Neuronal stem cell (in vitro differentiated cells): ENCODE measurements at regions not wholly inside any gene's neighbourhood (a gene's known extent, or its start where the extent isn't known, plus 50 kb on each side); places are given as distances from the start of the nearest gene placed in this dataset.

Experiments used
- DNase-seq: peaks from one replicate; pipeline ENCODE4 v3.0.0-alpha.2; 2013; ENCODE audit warnings: low spot score
- H2AFZ ChIP-seq: one replicate; pipeline ENCODE4 v1.6.1; 2013; ENCODE audit warnings: mild to moderate bottlenecking, low read length, inconsistent platforms
- H2AK5ac ChIP-seq: 2 replicates; pipeline ENCODE4 v1.6.1; 2013; ENCODE audit warnings: low read depth, mild to moderate bottlenecking, inconsistent platforms, low read length, moderate library complexity, mixed read lengths
- H2BK120ac ChIP-seq: 2 replicates; pipeline ENCODE4 v1.6.1; 2013; ENCODE audit warnings: low read depth, mild to moderate bottlenecking, inconsistent platforms, low read length, moderate library complexity, mixed read lengths
- H2BK12ac ChIP-seq: one replicate; pipeline ENCODE4 v1.6.1; 2013; ENCODE audit warnings: low read length, inconsistent platforms
- H2BK15ac ChIP-seq: 2 replicates; pipeline ENCODE4 v1.6.1; 2013; ENCODE audit warnings: mild to moderate bottlenecking, low read length, inconsistent platforms, mixed read lengths
- H2BK5ac ChIP-seq: one replicate; pipeline ENCODE4 v1.6.1; 2013; ENCODE audit warnings: inconsistent platforms, mild to moderate bottlenecking, low read length, moderate library complexity
- H3K14ac ChIP-seq: one replicate; pipeline ENCODE4 v1.6.1; 2013; ENCODE audit warnings: low read length, inconsistent platforms
- H3K18ac ChIP-seq: 2 replicates; pipeline ENCODE4 v1.6.1; 2013; ENCODE audit warnings: low read length, inconsistent platforms
- H3K23ac ChIP-seq: 2 replicates; pipeline ENCODE4 v1.6.1; 2013; ENCODE audit warnings: low read depth, mild to moderate bottlenecking, mixed read lengths, low read length, inconsistent platforms; ENCODE audit not compliant: poor library complexity
- H3K27ac ChIP-seq: replicated peaks from 3 replicates; pipeline ENCODE4 v1.5.1; 2013; ENCODE audit warnings: low read length, inconsistent platforms
- H3K27me3 ChIP-seq, 3 experiments: 2 replicates each; pipeline ENCODE4 v1.6.1; 2013; ENCODE audit warnings: low read length in 3 of 3, mild to moderate bottlenecking in 2 of 3, inconsistent platforms in 1 of 3, low read depth in 1 of 3, mixed read lengths in 1 of 3, moderate library complexity in 1 of 3; ENCODE audit not compliant: control insufficient read depth in 3 of 3, insufficient read depth in 3 of 3
- H3K36me3 ChIP-seq, 2 donors: replicated peaks in 1 of 2; 2 replicates each; pipeline ENCODE4 v1.6.1; 2013; ENCODE audit warnings: low read length in 2 of 2; ENCODE audit not compliant: control insufficient read depth in 2 of 2, insufficient read depth in 2 of 2
- H3K4ac ChIP-seq: 2 replicates; pipeline ENCODE4 v1.6.1; 2013; ENCODE audit warnings: inconsistent platforms, mild to moderate bottlenecking, low read length, moderate library complexity
- H3K4me1 ChIP-seq, 2 donors: 1 replicate in 1 of 2; 2 replicates in 1 of 2; pipeline ENCODE4 v1.6.1; 2013; ENCODE audit warnings: low read length in 2 of 2, low read depth in 1 of 2; ENCODE audit not compliant: control insufficient read depth in 2 of 2, insufficient read depth in 1 of 2
- H3K4me2 ChIP-seq: one replicate; pipeline ENCODE4 v1.6.1; 2013; ENCODE audit warnings: mild to moderate bottlenecking, low read length, inconsistent platforms; ENCODE audit not compliant: insufficient read depth, poor library complexity, severe bottlenecking
- H3K4me3 ChIP-seq, 2 donors: 2 replicates each; pipeline ENCODE4 v1.5.1; 2013; ENCODE audit warnings: low read length in 2 of 2, mild to moderate bottlenecking in 2 of 2, inconsistent platforms in 1 of 2, moderate library complexity in 1 of 2
- H3K79me1 ChIP-seq: one replicate; pipeline ENCODE4 v1.6.1; 2013; ENCODE audit warnings: low read depth, mild to moderate bottlenecking, inconsistent platforms, low read length, moderate library complexity
- H3K9ac ChIP-seq: one replicate; pipeline ENCODE4 v1.6.1; 2013; ENCODE audit warnings: mild to moderate bottlenecking, low read depth, low read length, inconsistent platforms; ENCODE audit not compliant: poor library complexity
- H3K9me3 ChIP-seq, 2 donors: replicated peaks in 1 of 2; 2 replicates each; pipeline versions ENCODE3 to v1.6.1; 2013; ENCODE audit warnings: low read length in 2 of 2, mild to moderate bottlenecking in 2 of 2, inconsistent platforms in 1 of 2, low read depth in 1 of 2, mixed read lengths in 1 of 2, moderate library complexity in 1 of 2; ENCODE audit not compliant: control insufficient read depth in 2 of 2, insufficient read depth in 1 of 2
- H4K8ac ChIP-seq: one replicate; pipeline ENCODE4 v1.6.1; 2013; ENCODE audit warnings: low read depth, mild to moderate bottlenecking, inconsistent platforms, low read length, moderate library complexity
- H4K91ac ChIP-seq: one replicate; pipeline ENCODE4 v1.6.1; 2013; ENCODE audit warnings: low read length, low read depth, mild to moderate bottlenecking, inconsistent platforms; ENCODE audit not compliant: poor library complexity
- WGBS, 2 donors: extraction: QIAGEN DNeasy Blood & Tissue Kit; methylation state at CpG; one replicate each; pipeline ENCODE4 v1.1.7; 2013; ENCODE audit warnings: missing lambda C conversion rate in 2 of 2, mixed read lengths in 1 of 2; ENCODE audit not compliant: insufficient read length in 2 of 2, insufficient replicate concordance in 1 of 2; ENCODE audit errors: extremely low coverage in 2 of 2; 5-methylcytosine and 5-hydroxymethylcytosine counted together

GRCh38 chr9:29220596-29221251 lies 1647.4 kb upstream of the C9orf72 start:
- Histone ChIP-seq H3K4ac (no peak overlapping the region), H2BK12ac (no peak overlapping the region), H3K79me1 (no peaks in the 10 kb centered on the region)

GRCh38 chr9:29228558-29228957 lies 1655.3 kb upstream of the C9orf72 start:
- Histone ChIP-seq H3K18ac (no peak overlapping the region), H3K4me1 (no peaks in the 10 kb centered on the region), H3K4me2 (no peak overlapping the region), H2AFZ (no peak overlapping the region), H2BK5ac (no peak overlapping the region), H2BK120ac (no peak overlapping the region), H3K27ac (no peak overlapping the region), H2BK12ac (no peak overlapping the region), H3K79me1 (no peaks in the 10 kb centered on the region), H4K8ac (no peak overlapping the region), H2BK15ac (no peak overlapping the region), H3K14ac (no peak overlapping the region), H3K36me3 (no peaks in the 10 kb centered on the region), H3K4me3 (no peak overlapping the region), H3K27me3 (no peaks in the 10 kb centered on the region), H3K4ac (no peak overlapping the region), H3K23ac (no peak overlapping the region), H2AK5ac (no peak overlapping the region), H4K91ac (no peak overlapping the region), H3K9me3 (no peaks in the 10 kb centered on the region), H3K9ac (no peak overlapping the region)
- WGBS, 2 donors: no CpG with 5 or more reads among the region's 2 CpGs
- DNase-seq: no peak

More at GRCh38 chr9:29220596-29221251, 1647.4 kb upstream of the C9orf72 start:
- no peak for DNase-seq
- Histone ChIP-seq H3K4me2 (no peak overlapping the region), H2BK120ac (no peak overlapping the region), H3K23ac (no peak overlapping the region), H3K14ac (no peak overlapping the region), H3K36me3 (no peaks in the 10 kb centered on the region), H3K18ac (no peak overlapping the region), H3K4me3 (no peak overlapping the region), H2AFZ (no peak overlapping the region), H3K27ac (no peak overlapping the region), H2AK5ac (no peak overlapping the region), H4K91ac (no peak overlapping the region), H3K4me1 (no peaks in the 10 kb centered on the region), H4K8ac (no peak overlapping the region), H2BK15ac (no peak overlapping the region), H3K9me3 (no peaks in the 10 kb centered on the region), H3K9ac (no peak overlapping the region), H2BK5ac (no peak overlapping the region), H3K27me3 (peaks cover 0 to 25% (median 2%) of the 10 kb centered on the region in 3 experiments)
- WGBS, 2 donors: no CpG with 5 or more reads among the region's 2 CpGs

GRCh38 chr9:29230931-29231330 lies 1657.7 kb upstream of the C9orf72 start:
- WGBS, 2 donors: no CpG with 5 or more reads among the region's 2 CpGs

GRCh38 chr9:29233193-29233592 lies 1659.9 kb upstream of the C9orf72 start:
- H3K9ac ChIP-seq: no peak overlapping the region
- no peak overlapping the region for H2BK12ac ChIP-seq
- no peak overlapping the region for H3K18ac ChIP-seq
- no peak overlapping the region for H4K91ac ChIP-seq
- no peaks in the 10 kb centered on the region for H3K4me1 ChIP-seq
- no peaks in the 10 kb centered on the region for H3K9me3 ChIP-seq
- H3K4ac ChIP-seq: no peak overlapping the region
- H3K14ac ChIP-seq: no peak overlapping the region
- H4K8ac ChIP-seq: no peak overlapping the region
- no peaks in the 10 kb centered on the region for H3K36me3 ChIP-seq
- no peak for DNase-seq
- H3K23ac ChIP-seq: no peak overlapping the region
- H3K79me1 ChIP-seq: no peaks in the 10 kb centered on the region
- no peak overlapping the region for H2AFZ ChIP-seq
- H2BK5ac ChIP-seq: no peak overlapping the region
- no peak overlapping the region for H3K27ac ChIP-seq
- no peaks in the 10 kb centered on the region for H3K27me3 ChIP-seq
- H3K4me2 ChIP-seq: no peak overlapping the region
- no peak overlapping the region for H2AK5ac ChIP-seq
- no peak overlapping the region for H2BK15ac ChIP-seq
- H2BK120ac ChIP-seq: no peak overlapping the region
- no peak overlapping the region for H3K4me3 ChIP-seq
- whole genome bisulfite sequencing, 2 donors: no CpG with 5 or more reads among the region's 2 CpGs

More at GRCh38 chr9:29230931-29231330, 1657.7 kb upstream of the C9orf72 start:
- H2BK120ac ChIP-seq: no peak overlapping the region
- H3K14ac ChIP-seq: no peak overlapping the region
- H3K4me1 ChIP-seq: no peaks in the 10 kb centered on the region
- no peaks in the 10 kb centered on the region for H3K9me3 ChIP-seq
- H2AFZ ChIP-seq: no peak overlapping the region
- H3K18ac ChIP-seq: no peak overlapping the region
- no peak overlapping the region for H2AK5ac ChIP-seq
- H3K4me3 ChIP-seq: no peak overlapping the region
- H3K36me3 ChIP-seq: no peaks in the 10 kb centered on the region
- H4K91ac ChIP-seq: no peak overlapping the region
- H2BK15ac ChIP-seq: no peak overlapping the region
- no peak overlapping the region for H3K4ac ChIP-seq
- H3K79me1 ChIP-seq: no peaks in the 10 kb centered on the region
- no peaks in the 10 kb centered on the region for H3K27me3 ChIP-seq
- H3K9ac ChIP-seq: no peak overlapping the region
- H3K4me2 ChIP-seq: no peak overlapping the region
- no peak for DNase-seq
- no peak overlapping the region for H3K27ac ChIP-seq
- H2BK5ac ChIP-seq: no peak overlapping the region
- no peak overlapping the region for H4K8ac ChIP-seq
- H3K23ac ChIP-seq: no peak overlapping the region
- no peak overlapping the region for H2BK12ac ChIP-seq
